ENCODE measurements at regions not wholly inside any gene's neighbourhood (a gene's known extent, or its start where the extent isn't known, plus 50 kb on each side); places are given as distances from the start of the nearest gene placed in this dataset.

- Histone ChIP-seq H3K4me1 (replicated peaks in 1 of 2; ENCODE audit: control insufficient read depth in 2 of 2, insufficient read depth in 2 of 2, low read length in 2 of 2) (no peaks in the 10 kb centered on the region), H3K36me3 (ENCODE audit: control insufficient read depth, insufficient read depth, low read length) (no peaks in the 10 kb centered on the region), H4K20me1 (replicated peaks; ENCODE audit: control insufficient read depth, insufficient read depth, low read length) (no peaks in the 10 kb centered on the region), H3K9ac (ENCODE audit: insufficient read depth in 1 of 2, low read depth in 2 of 2, low read length in 2 of 2) (no peak overlapping the region), H3K4me2 (ENCODE audit: insufficient read depth, low read length) (no peak overlapping the region), H2AFZ (ENCODE audit: low read depth, low read length) (no peak overlapping the region), H3K27ac (ENCODE audit: extremely low read depth, low read depth, low read length) (no peak overlapping the region), H3K4me3 (no peak overlapping the region), H3K27me3 (ENCODE audit: control insufficient read depth in 2 of 2, insufficient read depth in 2 of 2, low read length in 2 of 2) (peaks cover 0 to 3% of the 10 kb centered on the region in 2 experiments; a peak in 1 of 5 replicates), H3K9me1 (ENCODE audit: control insufficient read depth, insufficient read depth, low read length) (no peaks in the 10 kb centered on the region), H3K9me3 (replicated peaks; ENCODE audit: control insufficient read depth, insufficient read depth, low read depth, low read length) (no peaks in the 10 kb centered on the region), H3K79me2 (ENCODE audit: control insufficient read depth, insufficient read depth, low read length) (no peaks in the 10 kb centered on the region)
- intact Hi-C loops (cut with micrococcal nuclease) = no loop called here
- FAIRE-seq = no peak
- BruUV-seq (replicated peaks) = no TSS peak
- ChIA-PET CTCF (ENCODE audit: low intra/inter-chr PET ratio) (no interaction called here), POLR2A (no interaction called here)
- TF ChIP-seq HDAC3 (IDR thresholded peaks at IDR 0.05; ENCODE audit: borderline replicate concordance, partially characterized antibody) (no peak), ZNF445 (CRISPR knock-in tag; IDR thresholded peaks at IDR 0.05; ENCODE audit: low read depth) (no peak), PREB (CRISPR knock-in tag; IDR thresholded peaks at IDR 0.05) (no peak), ESRRA (IDR thresholded peaks at IDR 0.05; ENCODE audit: borderline replicate concordance, low read depth) (no peak), ATF2 (CRISPR knock-in tag; IDR thresholded peaks at IDR 0.05) (no peak), ID3 (CRISPR knock-in tag; IDR thresholded peaks at IDR 0.05) (no peak), ID3 (tag; IDR thresholded peaks at IDR 0.05) (no peak), STAT6 (CRISPR knock-in tag; IDR thresholded peaks at IDR 0.05) (no peak), FOXK2 (conservative IDR thresholded peaks at IDR 0.05 in 1 of 2, IDR thresholded peaks at IDR 0.05 in 1 of 2; ENCODE audit: low read depth in 2 of 2) (no peak), MAFF (IDR thresholded peaks at IDR 0.05; ENCODE audit: low read length) (no peak), MAFK (IDR thresholded peaks at IDR 0.05; ENCODE audit: low read length) (no peak), ZNF274 (IDR thresholded peaks at IDR 0.05; ENCODE audit: borderline replicate concordance, low read depth, low read length) (no peak), U2AF2 (optimal IDR thresholded peaks at IDR 0.05; ENCODE audit: low read depth, low read length) (no peak)
- 5% methylated on average over 3 of the region's 3 CpGs for WGBS (ENCODE audit: insufficient coverage, low coverage, missing lambda C conversion rate)
- in situ Hi-C loops (cut with MboI) = no loop called here
- no peak for DNase-seq (ENCODE audit: extremely low read depth in 1 of 4, low spot score in 3 of 4)
- no peak for ATAC-seq
Observed at GRCh38 chr16:26863931-26864330, 202.8 kb upstream of the C16orf82 start.
